NCI-H510A treated with DMSO at 0.1 percent for 48 hours (cell line): ENCODE measurements at regions not wholly inside any gene's neighbourhood (a gene's known extent, or its start where the extent isn't known, plus 50 kb on each side); places are given as distances from the start of the nearest gene placed in this dataset.
"Not testable (repeated sequence)": the region's sequence is repeated elsewhere in the genome, so short reads cannot be mapped to it uniquely, and the experiment has no call there.

ENCODE experiments used
- DNase-seq: peaks from one replicate; lab custom pipeline; 2025; lab: John Stamatoyannopoulos, UW

DNA sequence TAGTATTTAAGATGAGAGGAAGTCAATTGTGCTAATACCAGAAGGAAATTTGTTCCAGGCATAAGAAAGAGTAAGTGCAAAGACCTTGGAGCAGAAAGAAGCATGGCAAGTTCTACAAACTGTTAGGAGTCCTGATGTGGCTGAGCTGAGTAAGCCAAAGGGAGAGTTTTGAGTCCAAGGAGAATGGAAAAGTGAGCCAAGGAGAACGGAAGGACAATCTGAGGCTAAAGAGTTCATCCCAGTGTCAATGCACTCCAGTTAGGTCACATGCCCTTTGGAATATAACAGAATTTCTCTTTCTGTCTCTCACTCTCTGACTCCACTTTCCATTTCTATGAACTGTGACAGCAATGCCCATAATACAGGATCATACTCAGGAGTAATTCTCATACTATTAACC lies 224.7 kb downstream of the CAAP1 start:
- DNase-seq: no peak

DNA sequence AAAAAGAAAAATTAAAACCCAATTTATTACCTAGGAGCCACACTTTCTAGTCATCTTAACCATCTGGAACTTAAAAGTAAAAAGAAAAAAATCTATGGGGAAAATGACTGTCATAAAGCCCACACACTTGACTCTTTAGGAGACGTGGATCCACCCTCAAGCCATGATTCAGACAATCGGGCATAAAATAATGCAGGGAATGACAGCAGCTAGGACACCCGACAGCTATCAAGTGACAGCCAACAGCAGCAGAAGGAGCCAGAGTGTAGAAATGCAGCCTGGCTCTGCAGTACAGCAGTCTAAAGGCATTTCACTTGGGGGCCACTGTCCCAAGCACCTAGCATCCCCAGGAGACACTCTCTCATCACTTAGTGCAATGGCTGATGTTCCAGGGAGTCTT lies 226.9 kb downstream of the CAAP1 start:
- no peak for DNase-seq

DNA sequence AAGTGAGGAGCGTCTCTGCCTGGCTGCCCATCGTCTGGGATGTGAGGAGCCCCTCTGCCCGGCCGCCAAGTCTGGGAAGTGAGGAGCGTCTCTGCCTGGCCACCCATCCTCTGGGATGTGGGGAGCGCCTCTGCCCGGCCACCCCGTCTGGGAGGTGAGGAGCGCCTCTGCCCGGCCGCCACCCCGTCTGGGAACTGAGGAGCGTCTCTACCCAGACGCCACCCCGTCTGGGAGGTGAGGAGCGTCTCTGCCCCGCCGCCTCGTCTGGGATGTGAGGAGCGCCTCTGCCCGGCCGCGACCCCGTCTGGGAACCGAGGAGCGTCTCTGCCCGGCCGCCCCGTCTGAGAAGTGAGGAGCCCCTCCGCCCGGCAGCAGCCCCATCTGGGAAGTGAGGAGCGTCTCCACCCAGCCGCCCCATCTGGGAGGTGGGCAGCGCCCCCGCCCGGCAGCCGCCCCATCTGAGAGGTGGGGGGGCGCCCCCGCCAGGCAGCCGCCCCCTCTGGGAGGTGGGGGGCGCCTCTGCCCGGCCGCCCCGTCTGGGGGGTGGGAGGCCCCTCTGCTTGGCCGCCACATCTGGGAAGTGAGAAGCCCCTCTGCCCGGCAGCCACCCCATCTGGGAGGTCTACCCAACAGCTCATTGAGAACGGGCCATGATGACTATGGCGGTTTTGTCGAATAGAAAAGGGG lies 228.4 kb downstream of the CAAP1 start:
- DNase-seq: not testable (repeated sequence)

DNA sequence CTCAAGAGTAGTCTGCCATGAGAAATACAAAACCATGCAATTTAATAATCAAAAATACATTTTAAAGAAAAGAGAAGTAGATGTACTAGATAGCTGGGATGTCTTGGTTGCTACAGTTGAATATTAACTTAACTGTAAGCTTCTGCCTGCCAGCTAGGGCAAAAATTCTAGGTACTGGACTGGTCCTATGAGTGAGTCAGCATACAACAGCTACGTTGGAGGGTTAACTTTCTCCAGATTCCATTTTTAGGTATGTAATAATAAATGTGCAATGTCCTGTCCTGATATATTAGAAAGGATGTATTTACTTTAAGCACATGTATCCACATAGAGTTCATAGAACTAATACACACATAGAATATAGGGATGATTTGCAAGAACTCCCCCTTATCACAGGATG lies 230.1 kb downstream of the CAAP1 start:
- DNase-seq: no peak

DNA sequence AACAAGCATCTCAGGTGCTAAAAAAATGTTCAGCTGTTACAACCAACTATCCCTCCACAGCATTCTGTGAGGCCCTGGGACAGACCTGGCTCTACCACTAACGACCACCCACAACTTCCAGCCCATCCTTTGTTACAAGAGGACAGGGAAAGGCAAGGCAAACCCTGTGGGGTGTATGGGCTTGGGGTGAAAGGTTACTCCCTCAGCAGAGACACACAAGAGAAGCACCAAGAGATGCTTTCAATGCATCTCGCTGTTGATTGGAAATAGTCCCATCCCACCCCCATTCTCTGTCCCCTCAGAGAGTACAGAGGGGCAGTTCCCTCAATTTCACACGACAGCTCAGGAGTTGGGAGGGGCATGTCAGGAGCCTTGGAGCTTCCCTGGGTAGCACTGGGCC lies 234.1 kb downstream of the CAAP1 start:
- no peak for DNase-seq

DNA sequence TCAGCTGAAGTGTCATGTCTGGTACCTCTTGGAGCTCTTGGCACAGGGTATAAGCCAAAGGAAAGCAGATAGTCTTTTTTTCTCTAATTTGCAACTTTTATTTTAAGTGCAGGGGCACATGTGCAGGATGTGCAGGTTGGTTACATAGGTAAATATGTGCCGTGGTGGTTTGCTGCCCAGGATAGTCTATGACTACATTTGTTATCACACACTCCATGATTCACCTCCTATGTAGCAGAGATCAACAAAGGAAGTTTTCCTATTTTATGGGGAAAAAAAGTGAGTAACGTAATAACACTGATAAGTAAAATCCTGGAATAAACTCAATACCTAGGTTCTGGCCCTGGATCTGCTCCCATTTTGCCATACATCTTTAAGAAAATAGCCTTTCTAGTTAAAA lies 234.6 kb downstream of the CAAP1 start:
- DNase-seq: no peak

DNA sequence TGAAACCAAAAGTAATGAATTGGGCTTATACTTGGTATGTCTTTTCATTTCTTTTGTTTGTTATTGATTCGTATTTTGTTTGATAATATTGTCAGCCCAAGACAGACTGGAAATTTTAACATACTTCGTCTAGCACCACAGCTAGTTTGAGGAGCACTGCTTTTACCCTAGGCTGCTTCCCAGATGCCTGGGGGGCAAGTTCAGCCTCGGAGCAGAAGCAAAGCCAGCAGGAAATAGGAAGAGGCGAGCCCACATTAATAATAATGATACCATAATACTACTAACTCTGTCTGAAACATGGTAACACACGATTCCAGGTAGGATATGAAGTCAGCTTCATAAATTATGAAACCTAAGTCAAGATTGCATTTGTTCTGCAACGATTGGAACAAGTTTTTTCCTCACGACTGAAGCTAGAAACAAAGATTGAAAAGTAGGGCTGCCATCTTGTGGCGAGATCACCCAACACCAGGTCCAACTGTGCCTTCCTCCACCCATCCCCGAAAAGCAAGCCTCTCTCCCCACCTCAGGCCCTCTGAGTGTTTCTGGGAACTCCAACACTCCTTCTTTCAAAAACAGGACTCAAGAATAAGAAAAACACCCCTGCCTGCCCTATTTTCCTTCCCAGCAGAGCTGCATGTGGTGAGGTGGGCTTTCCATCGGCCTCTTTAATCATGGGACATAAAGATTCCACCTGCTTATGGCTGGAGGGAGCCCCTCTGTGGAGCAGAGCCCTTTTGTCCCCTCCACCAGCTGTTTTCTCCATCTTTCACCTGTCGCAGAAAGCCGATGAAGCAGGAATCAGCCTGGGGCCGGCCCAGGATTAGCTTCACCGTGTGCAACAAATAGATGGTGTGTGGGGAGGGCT lies 236.4 kb downstream of the CAAP1 start:
- DNase-seq: no peak

DNA sequence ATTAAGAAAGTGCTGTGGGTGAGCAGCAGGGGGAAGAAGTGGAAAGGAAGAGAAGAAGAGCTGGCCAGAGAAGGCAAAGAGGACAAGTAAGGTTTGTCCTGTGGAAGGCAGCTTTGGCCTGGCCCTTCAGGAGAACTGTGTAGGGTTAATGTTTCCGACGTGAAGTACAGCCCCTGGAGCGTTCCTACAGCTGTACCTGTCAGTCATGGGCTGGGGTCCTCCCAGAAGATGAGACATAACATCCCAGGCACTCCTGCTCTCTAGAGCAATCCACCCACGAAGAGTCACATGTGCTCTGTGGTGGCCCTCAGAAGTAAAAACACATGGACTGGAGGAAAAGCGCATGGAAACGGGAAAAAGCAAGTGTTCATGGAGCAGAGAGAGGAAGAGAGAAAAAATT lies 237.4 kb downstream of the CAAP1 start:
- DNase-seq: no peak

DNA sequence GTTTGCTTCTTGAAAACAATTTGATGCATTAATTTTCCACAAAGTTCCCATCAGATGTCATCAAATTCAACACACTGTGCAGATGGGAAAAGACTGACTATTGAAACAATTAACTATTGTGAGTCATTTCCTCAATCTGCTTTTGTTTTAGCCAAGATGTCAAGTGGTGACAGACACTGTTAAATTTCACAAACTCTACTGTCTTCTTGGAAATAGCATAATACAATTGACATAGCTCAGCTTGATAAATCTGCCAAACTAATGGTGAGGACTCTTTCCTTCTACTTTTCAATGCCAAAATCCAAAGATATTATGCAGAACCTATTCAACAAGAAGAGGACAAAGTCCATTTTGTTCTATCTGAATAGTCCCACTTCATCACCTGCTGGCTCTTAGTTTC lies 242.3 kb downstream of the CAAP1 start:
- no peak for DNase-seq

DNA sequence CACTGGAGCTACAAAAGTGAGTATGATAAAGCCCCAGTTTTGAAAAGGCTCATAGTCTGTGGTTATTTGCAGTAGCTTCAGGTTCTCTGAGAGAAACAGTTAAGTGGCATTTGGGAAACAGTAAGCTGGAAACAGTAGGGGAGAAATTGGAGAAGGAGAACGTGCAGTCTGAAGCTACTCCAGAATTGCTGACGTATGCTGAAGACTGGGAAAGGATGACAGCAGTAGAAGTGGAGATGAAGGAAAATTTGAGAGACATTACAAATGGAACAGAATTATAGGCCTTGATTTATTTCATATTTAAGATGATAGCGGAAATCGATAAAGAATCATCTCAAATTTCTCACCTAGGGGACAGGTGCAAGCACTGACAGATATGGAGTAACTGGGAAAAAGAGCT lies 248.8 kb downstream of the CAAP1 start:
- no peak for DNase-seq

DNA sequence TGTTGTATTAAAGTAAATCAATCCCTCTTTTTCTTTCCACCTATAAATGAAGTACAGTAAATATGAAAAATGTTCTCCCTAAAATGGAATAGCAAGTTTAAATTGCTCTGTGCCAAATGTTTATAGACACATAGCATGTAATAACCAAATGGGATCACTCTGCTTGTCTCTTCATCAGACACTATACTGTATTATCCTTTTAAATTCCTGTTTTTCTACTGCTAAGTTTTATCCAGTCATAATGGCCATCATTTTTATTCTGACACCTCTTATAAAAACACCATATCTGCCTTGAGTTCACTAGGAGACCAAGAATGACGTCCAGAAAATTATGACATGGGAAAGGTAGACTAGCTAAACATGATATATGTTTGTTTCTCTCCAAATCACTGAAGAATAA lies 252.8 kb downstream of the CAAP1 start:
- no peak for DNase-seq

DNA sequence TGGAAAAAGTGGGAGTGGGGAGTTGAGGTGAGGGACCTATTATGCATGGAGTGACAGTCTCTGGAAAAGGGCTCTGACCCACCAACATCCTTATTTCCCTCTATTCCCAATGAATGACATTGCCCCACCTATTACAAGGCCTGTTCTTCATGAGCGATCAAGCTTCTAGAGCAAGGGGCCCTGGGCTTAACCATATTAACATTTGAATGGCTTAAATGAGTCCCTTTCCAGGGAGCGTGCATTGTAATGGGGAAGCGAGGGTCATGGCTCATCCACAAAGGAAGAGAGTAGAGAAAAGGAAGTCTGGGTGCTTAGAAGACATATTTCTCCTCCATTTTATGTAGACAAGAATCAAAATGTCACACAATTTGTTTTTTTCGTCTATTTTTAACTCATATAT lies 255.5 kb downstream of the CAAP1 start:
- no peak for DNase-seq

DNA sequence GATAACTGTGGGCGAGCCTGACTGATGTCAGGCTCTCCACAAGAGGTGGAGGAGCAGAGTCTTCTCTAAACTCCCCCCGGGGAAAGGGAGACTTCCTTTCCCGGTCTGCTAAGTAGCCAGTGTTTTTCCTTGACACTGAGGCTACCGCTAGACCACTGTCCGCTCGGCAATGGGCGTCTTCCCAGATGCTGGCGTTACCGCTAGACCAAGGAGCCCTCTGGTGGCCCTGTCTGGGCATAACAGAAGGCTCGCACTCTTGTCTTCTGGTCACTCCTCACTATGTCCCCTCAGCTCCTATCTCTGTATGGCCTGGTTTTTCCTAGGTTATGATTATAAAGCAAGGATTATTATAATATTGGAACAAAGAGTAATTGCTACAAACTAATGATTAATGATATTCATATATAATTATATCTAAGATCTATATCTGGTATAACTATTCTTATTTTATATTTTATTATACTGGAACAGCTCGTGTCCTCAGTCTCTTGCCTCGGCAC lies 278.7 kb downstream of the CAAP1 start:
- not testable (repeated sequence) for DNase-seq

DNA sequence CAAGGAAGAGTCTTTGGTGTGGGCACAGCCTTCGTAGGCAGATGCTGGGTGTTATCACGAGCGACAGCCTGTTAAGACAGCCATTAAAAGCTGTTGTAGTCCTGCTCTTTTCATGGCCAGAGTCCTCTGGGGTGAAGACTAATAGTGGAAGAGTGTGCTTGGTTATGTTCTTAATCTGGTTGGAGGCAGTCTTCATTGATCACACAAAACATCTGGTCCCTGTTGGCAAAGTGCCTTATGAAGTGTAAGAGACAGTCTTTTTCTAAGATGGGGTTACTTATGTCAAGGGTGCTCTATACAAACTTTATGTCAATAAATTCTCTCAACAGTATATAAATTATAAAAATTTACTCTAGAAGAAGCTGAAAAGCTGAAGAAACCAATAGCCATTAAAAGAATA lies 280.4 kb downstream of the CAAP1 start:
- no peak for DNase-seq

DNA sequence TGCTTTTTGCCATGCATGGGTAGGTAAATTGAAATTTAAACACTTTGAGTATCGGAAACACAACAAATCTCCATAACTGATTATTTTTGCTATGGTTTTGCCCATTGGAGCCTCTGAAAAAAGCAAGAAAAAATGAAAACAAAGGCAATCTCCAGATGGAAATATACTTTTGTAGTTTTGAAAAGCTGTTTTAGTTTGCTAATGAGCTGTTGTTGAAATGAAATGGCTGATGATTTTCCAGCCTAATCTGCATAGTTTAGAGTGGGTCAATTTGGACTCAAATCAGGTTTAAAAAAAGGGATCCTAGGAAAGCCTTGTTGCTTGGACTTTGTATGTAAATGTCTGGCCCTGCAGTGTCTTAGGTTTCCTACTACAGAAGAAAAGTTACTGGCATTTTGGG lies 285.8 kb downstream of the CAAP1 start:
- DNase-seq: no peak

DNA sequence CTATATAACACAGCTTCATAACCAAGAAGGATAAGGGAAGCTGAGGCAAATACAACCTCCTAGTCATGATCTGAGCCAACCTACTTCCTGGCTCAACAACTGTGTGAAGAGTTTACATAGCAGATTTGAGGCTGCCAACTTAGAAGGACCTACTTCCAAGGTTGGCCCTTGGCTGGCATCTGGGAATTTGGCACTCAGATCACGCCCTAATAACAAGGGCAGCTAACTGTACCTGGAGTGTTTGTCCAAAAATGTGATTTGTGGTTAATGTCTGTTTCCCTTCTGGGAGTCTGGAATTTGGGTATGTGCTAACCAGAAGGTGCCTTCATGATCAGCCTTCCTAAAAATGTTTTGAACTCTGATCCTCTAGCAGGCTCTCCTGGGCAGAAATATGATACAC lies 287.2 kb downstream of the CAAP1 start:
- DNase-seq: no peak

DNA sequence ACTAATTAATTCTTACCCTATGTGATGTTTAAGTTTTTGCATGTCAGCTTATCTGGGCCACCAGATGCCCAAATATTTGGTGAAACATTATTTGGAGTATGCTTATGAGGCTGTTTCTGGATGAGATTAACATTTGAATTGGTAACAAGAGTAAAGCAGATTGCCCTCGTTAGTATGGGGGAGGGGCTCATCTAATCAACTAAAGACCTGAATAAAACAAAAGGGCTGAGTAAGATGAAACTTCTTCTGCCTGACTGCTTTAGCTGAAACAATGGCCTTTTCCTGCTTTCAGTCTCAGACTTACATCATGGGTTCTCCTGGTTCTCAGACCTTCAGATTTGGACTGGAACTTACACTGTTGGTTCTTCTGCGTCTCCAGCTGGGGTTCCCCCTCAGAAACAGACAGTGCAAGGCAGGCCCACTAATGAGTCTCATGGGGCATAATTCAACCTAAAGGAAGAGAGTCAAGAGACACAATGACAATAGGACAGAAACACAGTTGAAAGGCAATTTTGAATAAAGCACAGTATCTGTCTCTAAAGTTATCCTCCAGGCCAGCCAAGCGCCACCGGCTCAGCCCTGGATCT lies 288.4 kb downstream of the CAAP1 start:
- no peak for DNase-seq

DNA sequence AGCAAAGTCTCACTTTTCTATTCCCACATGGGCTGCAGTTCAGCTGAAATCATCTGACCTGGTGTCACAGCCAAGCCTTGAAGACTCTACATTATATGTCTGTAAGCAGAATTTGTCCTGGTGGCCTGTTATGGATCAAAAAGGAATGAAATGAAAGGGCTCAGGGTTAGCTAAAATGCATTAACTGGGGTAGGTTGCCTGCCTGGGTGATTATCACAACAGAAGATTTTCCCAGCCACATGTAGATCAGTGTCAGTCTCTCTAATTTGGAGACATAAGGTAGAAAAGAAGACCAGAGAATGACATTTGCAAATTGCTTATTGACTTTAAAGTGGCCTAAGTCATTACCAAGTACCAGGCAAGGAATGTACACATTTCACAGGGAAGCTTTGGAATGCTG lies 289.0 kb downstream of the CAAP1 start:
- DNase-seq: no peak

DNA sequence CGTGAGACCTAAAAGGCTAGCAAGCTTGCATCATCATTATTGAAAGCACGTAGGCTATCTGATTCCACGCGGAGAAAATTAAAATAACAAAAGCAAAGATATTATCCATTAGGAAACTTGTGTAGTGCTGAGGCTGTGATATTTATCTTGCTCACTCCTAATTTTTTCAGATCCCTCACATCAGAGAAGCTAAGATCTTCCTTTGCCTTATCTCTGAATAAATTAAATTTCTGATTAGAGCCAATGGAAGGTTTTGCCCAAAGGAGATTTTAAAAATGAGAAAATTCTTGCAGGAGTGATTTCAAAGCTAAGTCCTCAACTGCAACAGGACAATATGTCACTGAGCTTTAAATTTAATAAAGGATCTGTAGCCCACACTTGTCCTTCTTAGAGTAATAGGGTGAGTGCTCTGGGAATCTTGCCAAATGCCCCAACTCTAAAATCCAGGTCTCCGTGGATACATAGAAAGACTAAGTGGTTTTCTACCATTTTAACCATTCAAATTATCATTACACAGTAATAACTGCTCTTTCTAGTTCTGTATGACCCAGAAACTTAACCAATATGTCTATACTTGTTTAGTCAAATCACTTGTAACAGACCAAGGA lies 295.0 kb downstream of the CAAP1 start:
- DNase-seq: no peak

DNA sequence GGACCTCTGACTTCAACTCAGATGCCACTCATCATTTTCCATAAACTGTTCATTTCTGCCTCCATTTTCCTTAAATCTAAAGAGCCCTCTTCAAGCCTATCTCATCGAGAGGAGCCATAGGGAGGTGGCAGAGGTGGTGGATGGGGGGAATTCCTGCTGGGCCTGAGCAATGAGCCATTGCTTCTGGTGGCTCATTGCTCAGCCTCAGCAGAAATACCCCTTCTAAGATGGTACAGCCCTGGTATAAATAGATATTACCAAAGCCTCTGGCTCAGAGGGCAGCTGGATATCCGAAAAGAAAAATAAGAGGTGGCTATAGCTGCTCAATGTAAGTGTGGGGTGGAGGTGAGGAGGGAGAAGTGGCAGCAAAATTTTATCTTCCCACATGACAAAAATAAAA lies 313.5 kb downstream of the CAAP1 start:
- no peak for DNase-seq

DNA sequence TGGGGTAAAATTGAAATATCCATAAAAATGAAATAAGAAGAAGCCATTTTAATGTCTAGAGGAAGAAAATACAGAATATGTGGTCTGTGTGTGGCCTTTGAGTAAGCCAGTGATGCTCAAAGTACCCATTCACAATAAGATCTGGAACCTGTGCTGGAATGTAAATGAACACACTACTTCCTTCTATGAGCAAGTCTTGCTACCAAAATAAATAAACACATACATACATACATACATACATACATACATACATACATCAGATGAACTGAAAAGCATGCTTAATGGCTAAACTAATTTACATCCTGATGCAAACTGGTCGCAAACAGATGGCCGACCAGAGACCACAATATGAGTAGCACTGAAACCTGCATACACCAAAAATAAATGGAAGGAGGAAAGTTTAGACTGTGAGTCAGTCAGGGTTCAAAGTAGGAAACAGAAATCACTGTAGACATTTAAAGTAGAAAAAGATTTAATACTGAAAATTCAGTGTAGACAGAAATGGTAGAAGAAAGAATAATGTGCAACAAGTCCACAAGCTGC lies 317.6 kb downstream of the CAAP1 start:
- DNase-seq: no peak

DNA sequence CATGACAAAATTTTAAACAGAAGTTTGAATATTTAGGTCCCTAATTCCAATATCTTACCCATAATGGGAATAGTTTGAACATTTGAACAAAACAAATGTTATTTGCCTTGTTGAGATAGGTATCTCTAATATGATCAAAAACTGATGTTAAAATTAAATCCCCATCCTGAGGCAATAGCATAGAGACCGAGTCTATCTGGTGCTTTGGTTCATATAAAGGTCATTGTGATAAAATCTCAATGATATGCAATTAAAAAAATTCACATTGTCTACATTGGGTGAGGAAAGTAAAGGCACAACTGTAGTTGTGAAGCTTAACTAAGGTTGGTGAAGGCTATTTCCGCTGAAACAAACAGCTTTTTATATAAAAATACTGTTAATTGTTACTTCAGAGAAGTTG lies 318.3 kb downstream of the CAAP1 start:
- DNase-seq: no peak
